ENCODE measurements at regions not wholly inside any gene's neighbourhood (a gene's known extent, or its start where the extent isn't known, plus 50 kb on each side); places are given as distances from the start of the nearest gene placed in this dataset.

DNA sequence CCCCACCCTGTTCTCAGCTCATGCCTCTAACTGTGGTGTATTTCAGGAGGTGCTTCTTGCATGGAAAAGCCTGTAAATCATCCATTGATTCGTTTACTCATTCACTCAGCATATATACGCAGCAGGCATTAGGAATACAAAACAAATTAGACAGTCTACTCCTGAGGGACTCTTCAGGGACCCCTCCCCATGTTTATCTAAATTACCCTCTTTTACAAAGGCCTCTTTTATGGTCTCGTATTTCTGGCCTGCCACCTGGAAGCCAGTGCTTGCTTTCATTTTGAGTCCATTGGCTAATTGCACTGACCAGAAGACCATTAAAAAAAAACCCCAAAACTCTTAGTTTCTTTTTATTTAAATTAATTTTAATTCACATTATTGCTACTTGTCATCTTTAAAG is 134.4 kb downstream of the DACT1 start:
- TF ChIP-seq TAF1 (IDR thresholded peaks at IDR 0.05; ENCODE audit: low read depth, low read length) (no peak), POLR2A (IDR thresholded peaks at IDR 0.05; ENCODE audit: control extremely low read depth in 1 of 2, low read depth in 2 of 2, low read length in 2 of 2) (no peak), SIN3A (conservative IDR thresholded peaks at IDR 0.05 in 1 of 2, IDR thresholded peaks at IDR 0.05 in 1 of 2; ENCODE audit: low read depth in 1 of 2, low read length in 2 of 2) (no peak), RXRA (IDR thresholded peaks at IDR 0.05; ENCODE audit: insufficient read depth, low read depth, low read length) (no peak), BRCA1 (IDR thresholded peaks at IDR 0.05; ENCODE audit: low read depth, low read length) (no peak), SAP30 (IDR thresholded peaks at IDR 0.05; ENCODE audit: insufficient read depth, insufficient replicate concordance, low read length) (no peak), YY1 (IDR thresholded peaks at IDR 0.05; ENCODE audit: low read depth, low read length) (no peak), POLR2AphosphoS5 (IDR thresholded peaks at IDR 0.05; ENCODE audit: low read depth, low read length) (no peak)
- TF ChIP-seq, protein P1, sequence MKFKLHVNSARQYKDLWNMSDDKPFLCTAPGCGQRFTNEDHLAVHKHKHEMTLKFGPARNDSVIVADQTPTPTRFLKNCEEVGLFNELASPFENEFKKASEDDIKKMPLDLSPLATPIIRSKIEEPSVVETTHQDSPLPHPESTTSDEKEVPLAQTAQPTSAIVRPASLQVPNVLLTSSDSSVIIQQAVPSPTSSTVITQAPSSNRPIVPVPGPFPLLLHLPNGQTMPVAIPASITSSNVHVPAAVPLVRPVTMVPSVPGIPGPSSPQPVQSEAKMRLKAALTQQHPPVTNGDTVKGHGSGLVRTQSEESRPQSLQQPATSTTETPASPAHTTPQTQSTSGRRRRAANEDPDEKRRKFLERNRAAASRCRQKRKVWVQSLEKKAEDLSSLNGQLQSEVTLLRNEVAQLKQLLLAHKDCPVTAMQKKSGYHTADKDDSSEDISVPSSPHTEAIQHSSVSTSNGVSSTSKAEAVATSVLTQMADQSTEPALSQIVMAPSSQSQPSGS (IDR thresholded peaks at IDR 0.05; ENCODE audit: low read length), result no peak
- TF ChIP-seq, protein P2, sequence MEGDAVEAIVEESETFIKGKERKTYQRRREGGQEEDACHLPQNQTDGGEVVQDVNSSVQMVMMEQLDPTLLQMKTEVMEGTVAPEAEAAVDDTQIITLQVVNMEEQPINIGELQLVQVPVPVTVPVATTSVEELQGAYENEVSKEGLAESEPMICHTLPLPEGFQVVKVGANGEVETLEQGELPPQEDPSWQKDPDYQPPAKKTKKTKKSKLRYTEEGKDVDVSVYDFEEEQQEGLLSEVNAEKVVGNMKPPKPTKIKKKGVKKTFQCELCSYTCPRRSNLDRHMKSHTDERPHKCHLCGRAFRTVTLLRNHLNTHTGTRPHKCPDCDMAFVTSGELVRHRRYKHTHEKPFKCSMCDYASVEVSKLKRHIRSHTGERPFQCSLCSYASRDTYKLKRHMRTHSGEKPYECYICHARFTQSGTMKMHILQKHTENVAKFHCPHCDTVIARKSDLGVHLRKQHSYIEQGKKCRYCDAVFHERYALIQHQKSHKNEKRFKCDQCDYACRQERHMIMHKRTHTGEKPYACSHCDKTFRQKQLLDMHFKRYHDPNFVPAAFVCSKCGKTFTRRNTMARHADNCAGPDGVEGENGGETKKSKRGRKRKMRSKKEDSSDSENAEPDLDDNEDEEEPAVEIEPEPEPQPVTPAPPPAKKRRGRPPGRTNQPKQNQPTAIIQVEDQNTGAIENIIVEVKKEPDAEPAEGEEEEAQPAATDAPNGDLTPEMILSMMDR (IDR thresholded peaks at IDR 0.05; ENCODE audit: control extremely low read depth in 1 of 3, insufficient read depth in 1 of 3, low read depth in 1 of 3, low read length in 3 of 3), result no peak
